ENCODE measurements at regions not wholly inside any gene's neighbourhood (a gene's known extent, or its start where the extent isn't known, plus 50 kb on each side); places are given as distances from the start of the nearest gene placed in this dataset.
"Not testable (repeated sequence)": the region's sequence is repeated elsewhere in the genome, so short reads cannot be mapped to it uniquely, and the experiment has no call there.

DNA sequence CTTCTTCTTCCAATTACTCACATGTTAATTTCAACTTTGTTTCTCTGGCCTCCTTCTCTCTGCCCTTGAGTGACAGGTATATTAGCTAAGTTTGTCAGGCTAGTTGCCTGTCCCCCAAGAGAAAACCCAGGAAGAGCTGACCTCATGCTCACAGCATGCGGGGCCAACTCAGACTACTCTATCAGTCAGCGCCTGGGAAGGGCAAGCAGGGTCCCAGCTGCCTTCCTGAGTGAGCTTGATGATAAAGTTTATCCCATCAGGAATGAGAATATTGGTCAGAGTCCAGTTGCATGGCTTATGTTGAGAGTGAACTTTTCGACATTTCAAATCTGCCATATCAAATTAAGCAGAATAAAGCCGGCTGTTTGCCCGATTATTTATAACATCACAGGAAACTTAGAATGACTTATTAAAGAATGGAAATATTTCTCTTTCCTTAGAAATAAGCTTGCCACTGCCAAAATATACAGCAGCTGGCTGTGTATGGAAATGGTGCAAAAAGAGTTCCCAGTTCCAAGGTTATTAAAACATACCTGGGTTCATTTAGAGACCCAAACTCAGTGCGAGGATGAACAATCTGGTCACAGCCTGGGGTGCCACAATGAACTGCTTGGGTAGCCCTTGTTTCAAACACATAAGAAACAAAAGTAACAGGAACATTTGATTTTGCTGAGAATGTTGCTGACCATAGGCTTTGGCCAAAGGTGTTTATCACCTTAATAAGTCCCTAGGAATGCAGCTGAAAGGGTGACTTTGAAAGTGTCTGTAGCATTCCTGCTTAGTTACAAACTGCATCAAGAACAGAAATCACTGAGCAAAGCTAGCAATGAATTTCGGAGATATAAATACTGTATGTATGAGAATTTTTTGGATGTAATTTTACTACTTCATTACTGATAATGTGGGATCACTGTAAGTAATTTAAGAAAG is 1553.8 kb upstream of the FLRT2 start:
- ChIA-PET POLR2A (no interaction called here), CTCF (no interaction called here)
- ATAC-seq (no peak), DNase-seq (ENCODE audit: low read depth in 1 of 2, low spot score in 1 of 2) (no peak), FAIRE-seq (no peak)
- H3K4me1 ChIP-seq: no peaks in the 10 kb centered on the region
- WGBS (ENCODE audit: missing lambda C conversion rate): 37% methylated on average over 7 of the region's 7 CpGs
- H3K4me3 ChIP-seq: no peak overlapping the region
- TF ChIP-seq CHD4 (IDR thresholded peaks at IDR 0.05; ENCODE audit: borderline replicate concordance) (no peak), NPAS2 (CRISPR knock-in tag; IDR thresholded peaks at IDR 0.05; ENCODE audit: borderline replicate concordance) (no peak), FOSL2 (IDR thresholded peaks at IDR 0.05) (no peak), FOSL2 (CRISPR knock-in tag; IDR thresholded peaks at IDR 0.05) (no peak), EHMT2 (IDR thresholded peaks at IDR 0.05; ENCODE audit: low read depth) (no peak), MAFK (IDR thresholded peaks at IDR 0.05; ENCODE audit: partially characterized antibody) (no peak), NR3C1 (IDR thresholded peaks at IDR 0.05) (no peak), ZSCAN20 (CRISPR knock-in tag; IDR thresholded peaks at IDR 0.05) (no peak), BCL3 (IDR thresholded peaks at IDR 0.05) (no peak), POLR2AphosphoS2 (conservative IDR thresholded peaks at IDR 0.05; ENCODE audit: low read length) (no peak), PBX3 (IDR thresholded peaks at IDR 0.05) (no peak), NFE2L2 (conservative IDR thresholded peaks at IDR 0.05; ENCODE audit: low read length) (no peak), MAZ (IDR thresholded peaks at IDR 0.05; ENCODE audit: borderline replicate concordance, low read depth, low read length) (no peak), RAD21 (conservative IDR thresholded peaks at IDR 0.05 in 1 of 2, IDR thresholded peaks at IDR 0.05 in 1 of 2) (no peak), TFCP2L1 (CRISPR knock-in tag; IDR thresholded peaks at IDR 0.05) (no peak), SREBF2 (IDR thresholded peaks at IDR 0.05) (no peak), HES2 (IDR thresholded peaks at IDR 0.05) (no peak)
- no peak overlapping the region for H3K4me2 ChIP-seq
- H3K27ac ChIP-seq: no peak overlapping the region
- H3K9me3 ChIP-seq: no peaks in the 10 kb centered on the region

- H3K4me1 ChIP-seq: no peaks in the 10 kb centered on the region
- ChIA-PET POLR2A (no interaction called here), CTCF (no interaction called here)
- 29% methylated on average over 5 of the region's 5 CpGs for WGBS (ENCODE audit: missing lambda C conversion rate)
- H3K4me3 ChIP-seq: no peak overlapping the region
- no peak overlapping the region for H3K27ac ChIP-seq
- no peak overlapping the region for H3K4me2 ChIP-seq
- DNase-seq (ENCODE audit: low read depth in 1 of 2, low spot score in 1 of 2) (no peak), ATAC-seq (no peak), FAIRE-seq (no peak)
- H3K9me3 ChIP-seq: no peaks in the 10 kb centered on the region
- no peak for TF ChIP-seq RFX5 (IDR thresholded peaks at IDR 0.05)
- no peak for TF ChIP-seq ZC3H11A (IDR thresholded peaks at IDR 0.05)
- TF ChIP-seq HEYL (CRISPR knock-in tag; IDR thresholded peaks at IDR 0.05): no peak
- no peak for TF ChIP-seq PBX3 (IDR thresholded peaks at IDR 0.05)
- no peak for TF ChIP-seq ZFP36 (IDR thresholded peaks at IDR 0.05; ENCODE audit: borderline replicate concordance, partially characterized antibody)
- no peak for TF ChIP-seq CTCF (IDR thresholded peaks at IDR 0.05)
- TF ChIP-seq JUN (IDR thresholded peaks at IDR 0.05): no peak
- TF ChIP-seq EHF (CRISPR knock-in tag; IDR thresholded peaks at IDR 0.05): no peak
- no peak for TF ChIP-seq MAFK (IDR thresholded peaks at IDR 0.05; ENCODE audit: partially characterized antibody)
- no peak for TF ChIP-seq RCOR1 (IDR thresholded peaks at IDR 0.05; ENCODE audit: low read depth, low read length)
- no peak for TF ChIP-seq NPAS2 (CRISPR knock-in tag; IDR thresholded peaks at IDR 0.05; ENCODE audit: borderline replicate concordance)
- no peak for TF ChIP-seq ZNF302 (CRISPR knock-in tag; IDR thresholded peaks at IDR 0.05)
- TF ChIP-seq POLR2A (IDR thresholded peaks at IDR 0.05; ENCODE audit: low read length): no peak
- no peak for TF ChIP-seq FOXS1 (CRISPR knock-in tag; IDR thresholded peaks at IDR 0.05)
- no peak for TF ChIP-seq JUNB (IDR thresholded peaks at IDR 0.05)
Measured at GRCh38 chr14:83977583-83977982, 1552.4 kb upstream of the FLRT2 start.

DNA sequence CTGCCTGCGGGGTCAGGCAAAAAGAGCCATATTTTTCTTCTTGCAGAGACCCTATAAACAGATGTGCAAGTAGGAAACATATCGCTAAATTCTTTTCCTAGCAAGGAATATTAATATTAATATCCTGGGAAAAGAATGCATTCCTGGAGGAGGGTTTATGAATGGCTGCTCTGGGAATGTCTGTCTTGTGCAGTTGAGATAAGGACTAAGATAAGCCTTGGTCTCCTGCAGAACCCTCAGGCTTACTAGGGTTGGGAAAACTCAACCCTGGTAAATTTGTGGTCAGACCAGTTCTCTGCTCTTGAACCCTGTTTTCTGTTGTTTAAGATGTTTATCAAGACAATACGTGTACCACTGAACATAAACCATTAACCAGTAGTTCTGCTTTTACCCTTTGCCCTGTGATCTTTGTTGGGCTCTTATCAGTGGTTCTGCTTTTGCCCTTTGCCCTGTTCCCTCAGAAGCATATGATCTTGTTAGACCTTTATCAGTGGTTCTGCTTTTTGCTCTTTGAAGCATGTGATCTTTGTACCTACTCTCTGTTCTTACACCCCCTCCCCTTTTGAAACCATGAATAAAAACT is 1548.2 kb upstream of the FLRT2 start:
- POLR2A ChIA-PET; H3K9me3 ChIP-seq; H3K4me3 ChIP-seq; H3K4me2 ChIP-seq; H3K27ac ChIP-seq; ATAC-seq; H3K4me1 ChIP-seq; CTCF ChIA-PET; DNase-seq (ENCODE audit: low read depth in 1 of 2, low spot score in 1 of 2); FAIRE-seq: not testable (repeated sequence)
- 18% methylated on average over 3 of the region's 3 CpGs for WGBS (ENCODE audit: missing lambda C conversion rate)
